Caco-2 (cell line): ENCODE measurements at regions not wholly inside any gene's neighbourhood (a gene's known extent, or its start where the extent isn't known, plus 50 kb on each side); places are given as distances from the start of the nearest gene placed in this dataset.

ENCODE experiments used
- BruUV-seq: library from RNA; stranded (reverse); fragments of 400-500 nt; replicated peaks from 2 replicates; lab custom pipeline; 2021; lab: Mats Ljungman, UMichigan
- CTCF ChIA-PET: fragments of 300-600 bp; sonication (Branson Sonifier 250); formaldehyde crosslinking; loops from one replicate; lab custom pipeline; 2022; ENCODE audit warnings: antibody characterized with exemption; lab: Charles Lee
- POLR2A ChIA-PET: fragments of 300-600 bp; sonication (Branson Sonifier 250); formaldehyde crosslinking; loops from one replicate; lab custom pipeline; 2022; ENCODE audit warnings: antibody characterized with exemption; lab: Charles Lee
- DNase-seq, 2 experiments: peaks; one replicate each; pipeline versions ENCODE4 v3.0.0 to v3.0.0-alpha.2; 2020 to 2022
- H3K27me3 ChIP-seq: replicated peaks from 2 replicates; pipeline ENCODE4 v1.6.0; 2011; ENCODE audit warnings: low read length; ENCODE audit not compliant: control insufficient read depth, insufficient read depth
- H3K36me3 ChIP-seq: 2 replicates; pipeline ENCODE4 v1.5.1; 2011; ENCODE audit warnings: low read length; ENCODE audit not compliant: control insufficient read depth, insufficient read depth
- H3K4me1 ChIP-seq: fragments of 250-450 bp; sonication (Bioruptor Pico); 2 replicates; pipeline ENCODE4 v1.5.1; 2020; ENCODE audit warnings: mild to moderate bottlenecking
- H3K4me3 ChIP-seq: 2 replicates; pipeline ENCODE4 v1.5.1; 2011; ENCODE audit warnings: low read depth, mild to moderate bottlenecking, control low read depth, low read length
- H3K9me3 ChIP-seq: fragments of 250-450 bp; sonication (Bioruptor Pico); 2 replicates; pipeline ENCODE4 v1.5.1; 2020; ENCODE audit warnings: mild to moderate bottlenecking, moderate library complexity
- H3K27ac Mint-ChIP-seq: one replicate; pipeline ENCODE4 v1.8.0; 2022; ENCODE audit warnings: mixed read lengths; ENCODE audit not compliant: unreplicated experiment
- H3K27me3 Mint-ChIP-seq: one replicate; pipeline ENCODE4 v1.8.0; 2022; ENCODE audit warnings: mixed read lengths; ENCODE audit not compliant: insufficient read depth, unreplicated experiment
- H3K36me3 Mint-ChIP-seq: one replicate; pipeline ENCODE4 v1.8.0; 2022; ENCODE audit warnings: mild to moderate bottlenecking, mixed read lengths; ENCODE audit not compliant: insufficient read depth, unreplicated experiment
- H3K4me1 Mint-ChIP-seq: one replicate; pipeline ENCODE4 v1.8.0; 2022; ENCODE audit warnings: low read depth, mixed read lengths; ENCODE audit not compliant: unreplicated experiment
- H3K4me3 Mint-ChIP-seq: one replicate; pipeline ENCODE4 v1.8.0; 2022; ENCODE audit warnings: mild to moderate bottlenecking, moderate library complexity, mixed read lengths; ENCODE audit not compliant: unreplicated experiment
- H3K9me3 Mint-ChIP-seq: one replicate; pipeline ENCODE4 v1.8.0; 2022; ENCODE audit warnings: mixed read lengths; ENCODE audit not compliant: unreplicated experiment
- CTCF ChIP-seq, 2 experiments: fragments of 200-600 bp in 1 of 2; IDR thresholded peaks; 1 replicate in 1 of 2; 2 replicates in 1 of 2; pipeline versions ENCODE4 v1.5.1 to v1.8.0; 2011 to 2022; ENCODE audit warnings: antibody characterized with exemption in 1 of 2, control low read depth in 1 of 2, inconsistent platforms in 1 of 2, low read depth in 1 of 2, low read length in 1 of 2, mild to moderate bottlenecking in 1 of 2, moderate library complexity in 1 of 2; ENCODE audit not compliant: insufficient read depth in 1 of 2, severe bottlenecking in 1 of 2, unreplicated experiment in 1 of 2
- intact Hi-C: fragments of 100-400 bp; cut with micrococcal nuclease; formaldehyde crosslinking; loops from one replicate; pipeline ENCODE4 v1.10.0; 2022; ENCODE audit not compliant: unreplicated experiment

- Histone ChIP-seq H3K9me3 (no peaks in the 10 kb centered on the region), H3K4me3 (no peak overlapping the region), H3K4me1 (no peaks in the 10 kb centered on the region), H3K36me3 (no peaks in the 10 kb centered on the region), H3K27me3 (peaks cover 1% of the 10 kb centered on the region)
- no peak overlapping the region for H3K27ac Mint-ChIP-seq
- intact Hi-C loops: no loop called here
- no peak for DNase-seq
- H3K4me3 Mint-ChIP-seq: no peak overlapping the region
- CTCF ChIA-PET: no interaction called here
- H3K36me3 Mint-ChIP-seq: no peaks in the 10 kb centered on the region
- POLR2A ChIA-PET: no interaction called here
- H3K9me3 Mint-ChIP-seq: no peaks in the 10 kb centered on the region
- peak in 1 of 2 experiments; percentile 26 for TF ChIP-seq CTCF (IDR thresholded peaks at IDR 0.05; ENCODE audit: insufficient read depth in 1 of 2, low read depth in 1 of 2, low read length in 1 of 2, severe bottlenecking in 1 of 2, unreplicated experiment in 1 of 2)
- no TSS peak for BruUV-seq
- peaks cover 7% of the 10 kb centered on the region for H3K4me1 Mint-ChIP-seq
- H3K27me3 Mint-ChIP-seq: peaks cover 11% of the 10 kb centered on the region
These were observed 64.8 kb downstream of the IGF2 start for GRCh38 chr11:2074266-2074825.

- Mint-ChIP-seq H3K27ac (no peak overlapping the region), H3K4me1 (peaks cover 7% of the 10 kb centered on the region), H3K27me3 (peaks cover 11% of the 10 kb centered on the region), H3K36me3 (no peaks in the 10 kb centered on the region), H3K9me3 (no peaks in the 10 kb centered on the region), H3K4me3 (no peak overlapping the region)
- intact Hi-C loops: no loop called here
- TF ChIP-seq CTCF (IDR thresholded peaks at IDR 0.05; ENCODE audit: insufficient read depth in 1 of 2, low read depth in 1 of 2, low read length in 1 of 2, severe bottlenecking in 1 of 2, unreplicated experiment in 1 of 2): no peak
- Histone ChIP-seq H3K27me3 (peaks cover 1% of the 10 kb centered on the region), H3K4me3 (no peak overlapping the region), H3K9me3 (no peaks in the 10 kb centered on the region), H3K4me1 (no peaks in the 10 kb centered on the region), H3K36me3 (no peaks in the 10 kb centered on the region)
- ChIA-PET POLR2A (no interaction called here), CTCF (interaction anchor here (1.8 kb wide), 1 partner anchor 79 kb away, joined by 6 read pairs; no protein-coding TSS in a partner anchor)
- DNase-seq: no peak
- no TSS peak for BruUV-seq
These were observed 66.5 kb downstream of the IGF2 start for GRCh38 chr11:2072551-2073261.

- H3K27ac Mint-ChIP-seq: no peak overlapping the region
These were observed 67.3 kb downstream of the IGF2 start for GRCh38 chr11:2071748-2072385.

More at GRCh38 chr11:2071748-2072385, 67.3 kb downstream of the IGF2 start:
- Histone ChIP-seq H3K4me3 (no peak overlapping the region), H3K27me3 (peaks cover 1% of the 10 kb centered on the region), H3K9me3 (no peaks in the 10 kb centered on the region), H3K36me3 (no peaks in the 10 kb centered on the region), H3K4me1 (no peaks in the 10 kb centered on the region)
- Mint-ChIP-seq H3K9me3 (no peaks in the 10 kb centered on the region), H3K4me3 (no peak overlapping the region), H3K27me3 (peaks cover 8% of the 10 kb centered on the region), H3K4me1 (peaks cover under 1% of the 10 kb centered on the region), H3K36me3 (no peaks in the 10 kb centered on the region)
- BruUV-seq: no TSS peak
- POLR2A ChIA-PET: no interaction called here
- CTCF ChIA-PET: interaction anchor here (1.8 kb wide), 1 partner anchor 80 kb away, joined by 6 read pairs; no protein-coding TSS in a partner anchor
- intact Hi-C loops: no loop called here
- TF ChIP-seq CTCF (IDR thresholded peaks at IDR 0.05; ENCODE audit: insufficient read depth in 1 of 2, low read depth in 1 of 2, low read length in 1 of 2, severe bottlenecking in 1 of 2, unreplicated experiment in 1 of 2): no peak
- no peak for DNase-seq
